MG63 (cell line): ENCODE measurements at regions not wholly inside any gene's neighbourhood (a gene's known extent, or its start where the extent isn't known, plus 50 kb on each side); places are given as distances from the start of the nearest gene placed in this dataset.

ENCODE experiments used
- DNase-seq: peaks from one replicate; pipeline ENCODE4 v3.0.0-alpha.2; 2020
- H3K27me3 ChIP-seq: fragments of 250-450 bp; sonication (Bioruptor Pico); 2 replicates; pipeline ENCODE4 v1.5.1; 2020; ENCODE audit warnings: mild to moderate bottlenecking, moderate library complexity
- H3K36me3 ChIP-seq: fragments of 250-450 bp; sonication (Bioruptor Pico); 2 replicates; pipeline ENCODE4 v1.5.1; 2020; ENCODE audit warnings: mild to moderate bottlenecking, moderate library complexity
- H3K4me3 ChIP-seq: fragments of 250-450 bp; sonication (Bioruptor Pico); 2 replicates; pipeline ENCODE4 v1.5.1; 2020; ENCODE audit warnings: mild to moderate bottlenecking, moderate library complexity
- H3K9me3 ChIP-seq: fragments of 250-450 bp; sonication (Bioruptor Pico); 2 replicates; pipeline ENCODE4 v1.5.1; 2020; ENCODE audit warnings: mild to moderate bottlenecking, moderate library complexity

GRCh38 chr12:42789808-42790760, 200.5 kb upstream of the PRICKLE1 start:
- H3K27me3 ChIP-seq: no peaks in the 10 kb centered on the region
- no peak overlapping the region for H3K4me3 ChIP-seq
- H3K36me3 ChIP-seq: no peaks in the 10 kb centered on the region
- no peaks in the 10 kb centered on the region for H3K9me3 ChIP-seq
- no peak for DNase-seq

DNA sequence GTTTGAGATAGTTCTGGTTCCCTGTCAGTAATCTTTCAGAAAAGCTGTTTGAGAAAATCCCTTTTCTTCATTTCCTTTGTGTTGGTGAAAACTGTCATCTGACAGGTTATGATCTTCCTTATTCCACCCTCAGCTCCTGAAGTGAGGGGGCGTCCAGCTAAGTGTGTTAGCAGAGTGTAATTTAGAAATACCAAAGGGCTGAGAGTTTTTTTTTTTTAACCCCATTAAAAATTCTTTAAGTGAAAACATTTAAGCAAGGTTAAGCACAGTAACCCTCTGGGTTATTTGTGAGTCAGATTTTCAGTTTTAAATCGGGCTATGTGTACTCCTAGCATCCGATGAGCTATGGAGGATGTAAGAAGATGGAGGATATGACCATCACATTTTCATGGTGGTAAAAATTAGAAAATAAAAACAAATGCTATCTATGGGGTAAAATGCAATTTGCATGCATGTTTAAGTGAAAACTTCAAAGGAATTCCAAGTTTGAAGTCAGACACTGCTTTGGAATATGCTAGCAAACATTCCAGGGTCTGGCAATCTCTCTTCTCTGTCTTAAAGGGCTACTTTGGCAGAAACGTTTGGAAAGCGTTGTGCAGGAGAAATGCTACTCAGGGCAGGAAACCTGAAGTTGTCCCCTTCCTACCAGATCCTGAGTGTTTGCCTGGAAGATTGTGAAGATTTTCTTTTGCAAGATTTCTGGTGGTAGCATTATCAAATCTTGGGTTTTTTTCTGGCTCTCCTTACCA, 197.0 kb upstream of the PRICKLE1 start:
- peak; percentile 5 for DNase-seq
- Histone ChIP-seq H3K36me3 (no peaks in the 10 kb centered on the region), H3K9me3 (no peaks in the 10 kb centered on the region), H3K4me3 (no peak overlapping the region), H3K27me3 (no peaks in the 10 kb centered on the region)

- no peaks in the 10 kb centered on the region for H3K9me3 ChIP-seq
- DNase-seq: no peak
- H3K4me3 ChIP-seq: no peak overlapping the region
- no peaks in the 10 kb centered on the region for H3K27me3 ChIP-seq
- no peaks in the 10 kb centered on the region for H3K36me3 ChIP-seq
Measured at GRCh38 chr12:42785944-42786343, 196.4 kb upstream of the PRICKLE1 start.

- no peak overlapping the region for H3K4me3 ChIP-seq
- no peaks in the 10 kb centered on the region for H3K9me3 ChIP-seq
- no peak for DNase-seq
- no peaks in the 10 kb centered on the region for H3K36me3 ChIP-seq
- H3K27me3 ChIP-seq: no peaks in the 10 kb centered on the region
Measured at GRCh38 chr12:42780671-42781070, 191.1 kb upstream of the PRICKLE1 start.

GRCh38 chr12:42779186-42779859, 189.8 kb upstream of the PRICKLE1 start:
- DNase-seq: peak; percentile 65
- no peak overlapping the region for H3K4me3 ChIP-seq

DNA sequence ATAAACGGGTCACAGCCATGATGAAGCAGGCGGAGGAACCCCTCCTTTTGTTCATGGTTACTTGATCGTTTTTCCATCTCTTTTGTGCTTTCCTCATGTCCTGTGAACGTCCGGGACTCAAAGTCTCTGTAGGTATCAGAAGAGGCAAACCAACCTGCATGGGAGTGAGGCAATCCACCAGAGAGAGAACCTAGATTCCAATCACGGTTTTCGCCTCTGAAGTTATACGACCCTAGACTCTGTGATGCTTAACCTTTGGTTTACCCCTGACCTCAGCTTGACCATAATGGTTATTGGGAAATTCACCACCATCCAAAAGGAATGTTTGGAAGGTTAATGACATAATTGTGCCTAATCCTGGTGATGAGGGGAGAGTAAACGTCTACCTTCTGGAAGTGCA, 186.8 kb upstream of the PRICKLE1 start:
- H3K9me3 ChIP-seq: no peaks in the 10 kb centered on the region
- no peak overlapping the region for H3K4me3 ChIP-seq
- H3K36me3 ChIP-seq: no peaks in the 10 kb centered on the region
- no peak for DNase-seq
- H3K27me3 ChIP-seq: no peaks in the 10 kb centered on the region

More at GRCh38 chr12:42779186-42779859, 189.8 kb upstream of the PRICKLE1 start:
- no peaks in the 10 kb centered on the region for H3K27me3 ChIP-seq
- no peaks in the 10 kb centered on the region for H3K36me3 ChIP-seq
- no peaks in the 10 kb centered on the region for H3K9me3 ChIP-seq

GRCh38 chr12:42774238-42774637, 184.7 kb upstream of the PRICKLE1 start:
- no peak overlapping the region for H3K4me3 ChIP-seq
- no peaks in the 10 kb centered on the region for H3K9me3 ChIP-seq
- no peaks in the 10 kb centered on the region for H3K36me3 ChIP-seq
- no peaks in the 10 kb centered on the region for H3K27me3 ChIP-seq
- DNase-seq: no peak

GRCh38 chr12:42770261-42770660, 180.7 kb upstream of the PRICKLE1 start:
- Histone ChIP-seq H3K27me3 (no peaks in the 10 kb centered on the region), H3K36me3 (no peaks in the 10 kb centered on the region), H3K9me3 (no peaks in the 10 kb centered on the region), H3K4me3 (no peak overlapping the region)
- no peak for DNase-seq

- H3K27me3 ChIP-seq: no peaks in the 10 kb centered on the region
- H3K36me3 ChIP-seq: no peaks in the 10 kb centered on the region
- no peak overlapping the region for H3K4me3 ChIP-seq
- DNase-seq: no peak
- H3K9me3 ChIP-seq: no peaks in the 10 kb centered on the region
Measured at GRCh38 chr12:42769455-42769854, 179.9 kb upstream of the PRICKLE1 start.

- no peak overlapping the region for H3K4me3 ChIP-seq
- DNase-seq: no peak
- no peaks in the 10 kb centered on the region for H3K27me3 ChIP-seq
- H3K9me3 ChIP-seq: no peaks in the 10 kb centered on the region
- no peaks in the 10 kb centered on the region for H3K36me3 ChIP-seq
Measured at GRCh38 chr12:42767998-42768397, 178.5 kb upstream of the PRICKLE1 start.

- Histone ChIP-seq H3K36me3 (no peaks in the 10 kb centered on the region), H3K27me3 (no peaks in the 10 kb centered on the region), H3K4me3 (no peak overlapping the region), H3K9me3 (no peaks in the 10 kb centered on the region)
- DNase-seq: no peak
Measured at GRCh38 chr12:42767326-42767954, 177.9 kb upstream of the PRICKLE1 start.

GRCh38 chr12:42766754-42767153, 177.2 kb upstream of the PRICKLE1 start:
- DNase-seq: no peak
- no peaks in the 10 kb centered on the region for H3K36me3 ChIP-seq
- no peaks in the 10 kb centered on the region for H3K27me3 ChIP-seq
- H3K4me3 ChIP-seq: no peak overlapping the region
- no peaks in the 10 kb centered on the region for H3K9me3 ChIP-seq

DNA sequence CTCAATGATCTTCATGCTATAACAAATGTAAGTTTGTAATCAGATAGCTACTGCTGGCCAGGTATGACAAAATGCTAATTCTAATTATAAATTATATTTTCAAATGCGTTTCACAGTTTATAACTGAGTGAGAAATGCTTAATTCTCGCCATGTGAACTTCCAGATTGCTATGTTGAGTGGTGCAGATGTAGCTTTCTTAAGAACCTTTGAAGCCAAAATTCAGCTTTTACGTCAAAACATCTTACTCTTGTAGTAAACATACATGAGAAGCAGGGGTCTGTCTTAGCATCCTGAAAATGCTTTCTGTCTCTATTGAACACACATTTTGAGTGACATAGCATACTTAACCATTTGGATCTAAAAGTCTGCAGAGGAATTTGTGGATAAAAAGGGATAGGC, 176.5 kb upstream of the PRICKLE1 start:
- H3K9me3 ChIP-seq: no peaks in the 10 kb centered on the region
- no peaks in the 10 kb centered on the region for H3K27me3 ChIP-seq
- DNase-seq: no peak
- H3K4me3 ChIP-seq: no peak overlapping the region
- no peaks in the 10 kb centered on the region for H3K36me3 ChIP-seq

- Histone ChIP-seq H3K27me3 (no peaks in the 10 kb centered on the region), H3K9me3 (no peaks in the 10 kb centered on the region), H3K4me3 (no peak overlapping the region), H3K36me3 (no peaks in the 10 kb centered on the region)
- no peak for DNase-seq
Measured at GRCh38 chr12:42763682-42764081, 174.1 kb upstream of the PRICKLE1 start.

GRCh38 chr12:42762395-42762925, 172.9 kb upstream of the PRICKLE1 start:
- no peaks in the 10 kb centered on the region for H3K36me3 ChIP-seq
- H3K4me3 ChIP-seq: no peak overlapping the region
- DNase-seq: no peak
- H3K9me3 ChIP-seq: no peaks in the 10 kb centered on the region
- no peaks in the 10 kb centered on the region for H3K27me3 ChIP-seq

GRCh38 chr12:42761601-42762350, 172.2 kb upstream of the PRICKLE1 start:
- Histone ChIP-seq H3K9me3 (no peaks in the 10 kb centered on the region), H3K36me3 (no peaks in the 10 kb centered on the region), H3K27me3 (no peaks in the 10 kb centered on the region), H3K4me3 (no peak overlapping the region)
- DNase-seq: no peak
